ENCODE measurements at regions not wholly inside any gene's neighbourhood (a gene's known extent, or its start where the extent isn't known, plus 50 kb on each side); places are given as distances from the start of the nearest gene placed in this dataset.

DNA sequence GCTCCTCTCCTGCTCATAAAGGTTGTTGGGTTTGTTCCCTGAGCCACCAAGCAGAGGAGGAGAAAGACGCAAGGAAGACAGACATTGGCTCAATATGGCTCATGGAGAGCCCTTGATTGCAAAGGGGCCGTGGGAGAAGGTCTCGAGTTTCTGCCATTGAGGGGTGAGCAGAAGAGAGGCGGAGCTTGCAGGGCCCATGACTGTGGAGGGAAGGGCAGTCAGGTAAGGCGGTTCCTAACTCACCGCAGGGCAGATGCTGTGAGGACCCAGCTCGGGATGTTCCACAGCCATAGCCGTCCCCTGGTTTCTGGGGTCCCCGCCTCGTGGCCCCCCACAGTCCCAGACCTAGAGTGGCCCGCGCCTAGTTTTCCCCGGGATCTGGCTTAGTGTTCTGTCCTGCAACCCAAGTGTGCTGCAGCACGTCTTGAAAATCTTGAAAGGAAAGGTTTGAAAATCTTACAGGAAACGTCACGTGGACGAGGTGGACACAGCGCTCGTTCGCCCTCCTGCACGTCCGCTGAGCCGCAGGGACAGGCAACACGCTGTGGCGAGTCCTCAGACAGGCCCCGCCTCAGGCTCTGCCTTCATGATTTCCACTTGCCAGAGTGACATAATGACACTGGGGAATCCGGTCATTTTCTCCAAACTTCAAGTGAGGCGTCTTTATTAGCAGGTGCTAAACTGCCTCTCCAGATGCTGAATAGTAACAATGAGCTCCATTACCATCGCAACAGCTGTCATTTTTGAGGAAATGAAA is 105.5 kb upstream of the HDAC4 start:
- peak overlapping the region; percentile 46 for H3K27ac Mint-ChIP-seq
- peaks cover 9% of the 10 kb centered on the region for H3K27me3 Mint-ChIP-seq (ENCODE audit: insufficient read depth, low read depth)
- no peaks in the 10 kb centered on the region for H3K9me3 Mint-ChIP-seq
- no peaks in the 10 kb centered on the region for H3K36me3 Mint-ChIP-seq
- Histone ChIP-seq H4K20me1 (ENCODE audit: low read depth) (no peaks in the 10 kb centered on the region), H3K4me1 (no peaks in the 10 kb centered on the region), H2AFZ (replicated peaks) (no peak overlapping the region), H3K4me3 (no peak overlapping the region), H3K9me3 (ENCODE audit: low read depth) (no peaks in the 10 kb centered on the region), H3K27ac (no peak overlapping the region), H3K9ac (no peak overlapping the region), H3K4me2 (no peak overlapping the region), H3K79me2 (ENCODE audit: low read depth) (no peaks in the 10 kb centered on the region), H3K36me3 (no peaks in the 10 kb centered on the region), H3F3A (ENCODE audit: low read depth) (no peaks in the 10 kb centered on the region), H3K27me3 (no peaks in the 10 kb centered on the region)
- H3K4me3 Mint-ChIP-seq, result no peak overlapping the region
- peaks cover 43% of the 10 kb centered on the region for H3K4me1 Mint-ChIP-seq
- TF ChIP-seq, protein P1, sequence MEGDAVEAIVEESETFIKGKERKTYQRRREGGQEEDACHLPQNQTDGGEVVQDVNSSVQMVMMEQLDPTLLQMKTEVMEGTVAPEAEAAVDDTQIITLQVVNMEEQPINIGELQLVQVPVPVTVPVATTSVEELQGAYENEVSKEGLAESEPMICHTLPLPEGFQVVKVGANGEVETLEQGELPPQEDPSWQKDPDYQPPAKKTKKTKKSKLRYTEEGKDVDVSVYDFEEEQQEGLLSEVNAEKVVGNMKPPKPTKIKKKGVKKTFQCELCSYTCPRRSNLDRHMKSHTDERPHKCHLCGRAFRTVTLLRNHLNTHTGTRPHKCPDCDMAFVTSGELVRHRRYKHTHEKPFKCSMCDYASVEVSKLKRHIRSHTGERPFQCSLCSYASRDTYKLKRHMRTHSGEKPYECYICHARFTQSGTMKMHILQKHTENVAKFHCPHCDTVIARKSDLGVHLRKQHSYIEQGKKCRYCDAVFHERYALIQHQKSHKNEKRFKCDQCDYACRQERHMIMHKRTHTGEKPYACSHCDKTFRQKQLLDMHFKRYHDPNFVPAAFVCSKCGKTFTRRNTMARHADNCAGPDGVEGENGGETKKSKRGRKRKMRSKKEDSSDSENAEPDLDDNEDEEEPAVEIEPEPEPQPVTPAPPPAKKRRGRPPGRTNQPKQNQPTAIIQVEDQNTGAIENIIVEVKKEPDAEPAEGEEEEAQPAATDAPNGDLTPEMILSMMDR (IDR thresholded peaks at IDR 0.05), result no peak
- TF ChIP-seq EZH2phosphoT487 (IDR thresholded peaks at IDR 0.05), result no peak
- no peak for TF ChIP-seq EZH2 (IDR thresholded peaks at IDR 0.05)
- DNase-seq (ENCODE audit: low spot score), result no peak

DNA sequence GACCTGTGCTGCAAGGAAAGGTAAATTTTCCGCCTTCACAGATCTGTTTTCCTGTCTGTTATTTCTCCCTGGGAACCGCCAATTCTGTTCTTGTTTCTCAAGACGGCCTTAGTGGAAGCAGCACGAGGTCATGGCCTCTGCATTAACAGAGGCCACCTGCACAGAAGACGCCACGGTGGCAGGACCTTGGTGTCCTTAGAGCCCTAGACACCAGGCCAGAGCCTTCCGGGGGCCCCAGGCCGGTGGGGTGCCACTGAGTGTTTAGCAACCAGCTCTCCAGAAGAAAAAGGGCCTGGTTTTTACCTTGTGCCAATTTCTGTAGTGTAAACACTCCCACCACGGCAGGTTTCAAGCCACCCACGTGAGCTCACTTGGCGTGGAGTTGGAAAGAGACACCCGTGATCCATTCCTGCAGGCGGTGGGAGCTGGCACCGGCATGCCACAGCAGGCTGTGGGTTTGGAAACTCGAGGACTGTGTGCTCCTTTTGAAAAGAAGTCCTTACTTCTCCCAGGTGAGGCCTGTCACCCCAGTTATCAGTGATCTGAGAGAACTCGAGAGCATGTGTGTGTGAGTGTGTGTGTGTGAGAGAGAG is 103.9 kb upstream of the HDAC4 start:
- Histone ChIP-seq H3K9ac (no peak overlapping the region), H3F3A (ENCODE audit: low read depth) (no peaks in the 10 kb centered on the region), H4K20me1 (ENCODE audit: low read depth) (no peaks in the 10 kb centered on the region), H3K79me2 (ENCODE audit: low read depth) (no peaks in the 10 kb centered on the region), H3K4me3 (no peak overlapping the region), H3K9me3 (ENCODE audit: low read depth) (no peaks in the 10 kb centered on the region), H2AFZ (replicated peaks) (no peak overlapping the region), H3K27me3 (no peaks in the 10 kb centered on the region), H3K4me2 (no peak overlapping the region), H3K36me3 (no peaks in the 10 kb centered on the region), H3K27ac (no peak overlapping the region), H3K4me1 (no peaks in the 10 kb centered on the region)
- no peaks in the 10 kb centered on the region for H3K9me3 Mint-ChIP-seq
- H3K36me3 Mint-ChIP-seq, result no peaks in the 10 kb centered on the region
- no peak overlapping the region for H3K4me3 Mint-ChIP-seq
- DNase-seq (ENCODE audit: low spot score), result no peak
- peaks cover 34% of the 10 kb centered on the region for H3K4me1 Mint-ChIP-seq
- H3K27ac Mint-ChIP-seq, result peak overlapping the region; percentile 0
- TF ChIP-seq EZH2 (IDR thresholded peaks at IDR 0.05) (no peak), EZH2phosphoT487 (IDR thresholded peaks at IDR 0.05) (no peak)
- TF ChIP-seq, protein P1 (IDR thresholded peaks at IDR 0.05), result no peak
- peaks cover 7% of the 10 kb centered on the region for H3K27me3 Mint-ChIP-seq (ENCODE audit: insufficient read depth, low read depth)

DNA sequence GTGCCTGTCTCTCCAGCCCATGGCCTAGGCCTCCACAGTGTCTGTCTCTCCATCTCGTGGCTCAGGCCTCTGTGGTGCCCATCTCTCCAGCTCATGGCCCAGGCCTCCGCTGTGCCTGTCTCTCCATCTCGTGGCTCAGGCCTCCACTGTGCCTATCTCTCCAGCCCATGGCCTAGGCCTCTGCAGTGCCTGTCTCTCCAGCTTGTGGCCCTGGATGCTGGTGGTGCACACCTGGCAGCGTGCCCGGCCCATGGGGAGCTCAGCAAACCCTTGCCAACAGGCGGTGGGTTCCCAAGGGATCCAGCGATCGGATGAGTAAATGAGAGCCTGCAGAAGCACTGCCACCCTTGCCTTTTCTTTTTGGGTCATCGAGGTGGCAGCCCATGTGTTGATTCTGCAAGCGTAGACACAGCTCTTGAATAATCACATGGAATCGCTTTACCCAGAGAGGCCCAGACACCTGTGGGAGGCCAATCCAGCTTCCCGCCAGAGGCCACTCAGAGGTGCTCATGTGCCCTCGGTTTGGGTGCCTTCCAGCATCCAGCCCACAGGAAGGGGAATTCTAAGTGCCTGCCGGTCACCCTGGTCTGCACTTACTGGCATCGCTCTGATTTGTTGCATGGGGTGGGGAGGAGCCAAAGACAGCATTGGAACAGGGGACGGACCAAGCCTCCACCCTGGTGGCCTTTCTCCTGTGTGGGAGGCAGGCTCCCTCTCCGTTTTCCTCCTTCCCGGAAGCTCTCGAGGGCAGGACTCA is 101.8 kb upstream of the HDAC4 start:
- TF ChIP-seq EZH2phosphoT487 (IDR thresholded peaks at IDR 0.05) (no peak), EZH2 (IDR thresholded peaks at IDR 0.05) (no peak)
- TF ChIP-seq, protein P1 (IDR thresholded peaks at IDR 0.05), result no peak
- no peak for DNase-seq (ENCODE audit: low spot score)
- H3K4me1 ChIP-seq, result no peaks in the 10 kb centered on the region
- no peak overlapping the region for H2AFZ ChIP-seq (replicated peaks)
- no peaks in the 10 kb centered on the region for H3K79me2 ChIP-seq (ENCODE audit: low read depth)
- Mint-ChIP-seq H3K27ac (no peak overlapping the region), H3K4me1 (peaks cover 30% of the 10 kb centered on the region), H3K9me3 (peaks cover 7% of the 10 kb centered on the region), H3K36me3 (no peaks in the 10 kb centered on the region), H3K27me3 (ENCODE audit: insufficient read depth, low read depth) (peaks cover 9% of the 10 kb centered on the region), H3K4me3 (no peak overlapping the region)
- H3K9me3 ChIP-seq (ENCODE audit: low read depth), result no peaks in the 10 kb centered on the region
- no peaks in the 10 kb centered on the region for H3F3A ChIP-seq (ENCODE audit: low read depth)
- H3K27me3 ChIP-seq, result no peaks in the 10 kb centered on the region
- H3K9ac ChIP-seq, result no peak overlapping the region
- no peaks in the 10 kb centered on the region for H4K20me1 ChIP-seq (ENCODE audit: low read depth)
- no peak overlapping the region for H3K27ac ChIP-seq
- H3K4me3 ChIP-seq, result no peak overlapping the region
- H3K4me2 ChIP-seq, result no peak overlapping the region
- no peaks in the 10 kb centered on the region for H3K36me3 ChIP-seq

All from neural progenitor cell (in vitro differentiated cells).